IMR-90 (cell line): ENCODE measurements at regions not wholly inside any gene's neighbourhood (a gene's known extent, or its start where the extent isn't known, plus 50 kb on each side); places are given as distances from the start of the nearest gene placed in this dataset.

Experiments
- ATAC-seq: fragments of 200-7000 bp; cut with Tn5 transposase; 2 replicates; pipeline ENCODE4 v1.9.1; 2020; ENCODE audit warnings: low read depth, mild to moderate bottlenecking, moderate library complexity
- BruUV-seq: library from RNA; stranded (reverse); fragments of 400-500 nt; replicated peaks from 2 replicates; lab custom pipeline; 2021; lab: Mats Ljungman, UMichigan
- CTCF ChIA-PET: fragments of 300-600 bp; formaldehyde crosslinking; extraction: SDS; loops from one replicate; lab custom pipeline; 2021; ENCODE audit warnings: antibody characterized with exemption; lab: Yijun Ruan, JAX
- POLR2A ChIA-PET: fragments of 300-600 bp; sonication (Branson Sonifier 250); formaldehyde crosslinking; loops from one replicate; lab custom pipeline; 2022; ENCODE audit warnings: antibody characterized with exemption; ENCODE audit not compliant: unreplicated experiment; lab: Charles Lee
- DNase-seq: peaks from one replicate; pipeline ENCODE4 v3.0.0; 2013
- H2AFZ ChIP-seq: replicated peaks from 2 replicates; pipeline ENCODE3; 2013; ENCODE audit warnings: low read length, mild to moderate bottlenecking; ENCODE audit not compliant: poor library complexity
- H2AK5ac ChIP-seq: 2 replicates; pipeline ENCODE4 v1.6.1; 2013; ENCODE audit warnings: low read depth, low read length, inconsistent platforms
- H2AK9ac ChIP-seq: replicated peaks from 2 replicates; pipeline ENCODE3; 2013; ENCODE audit warnings: mild to moderate bottlenecking, low read depth, low read length, moderate library complexity; ENCODE audit not compliant: poor library complexity
- H2BK120ac ChIP-seq: 2 replicates; pipeline ENCODE4 v1.6.1; 2013; ENCODE audit warnings: low read depth, low read length, inconsistent platforms
- H2BK15ac ChIP-seq: 3 replicates; pipeline ENCODE4 v1.6.1; 2013; ENCODE audit warnings: low read depth, low read length, inconsistent platforms
- H2BK20ac ChIP-seq: 2 replicates; pipeline ENCODE4 v1.6.1; 2013; ENCODE audit warnings: low read depth, mild to moderate bottlenecking, inconsistent platforms, low read length, moderate library complexity
- H2BK5ac ChIP-seq: 2 replicates; pipeline ENCODE4 v1.6.1; 2013; ENCODE audit warnings: mild to moderate bottlenecking, low read depth, low read length, inconsistent platforms; ENCODE audit not compliant: poor library complexity, severe bottlenecking
- H3K14ac ChIP-seq: replicated peaks from 2 replicates; pipeline ENCODE4 v1.6.1; 2013; ENCODE audit warnings: low read depth, low read length, inconsistent platforms
- H3K18ac ChIP-seq: 2 replicates; pipeline ENCODE4 v1.6.1; 2013; ENCODE audit warnings: low read depth, low read length, control low read depth
- H3K23ac ChIP-seq: 2 replicates; pipeline ENCODE4 v1.6.1; 2013; ENCODE audit warnings: low read depth, low read length, inconsistent platforms
- H3K27ac ChIP-seq: 2 replicates; pipeline ENCODE4 v1.5.1; 2013; ENCODE audit warnings: mild to moderate bottlenecking, control low read depth, low read length; ENCODE audit not compliant: insufficient read depth
- H3K27me3 ChIP-seq: 2 replicates; pipeline ENCODE4 v1.6.1; 2013; ENCODE audit warnings: low read length; ENCODE audit not compliant: control insufficient read depth, insufficient read depth
- H3K36me3 ChIP-seq: 2 replicates; pipeline ENCODE4 v1.6.1; 2013; ENCODE audit warnings: low read length, mixed read lengths; ENCODE audit not compliant: control insufficient read depth, insufficient read depth
- H3K4ac ChIP-seq: 2 replicates; pipeline ENCODE4 v1.6.1; 2013; ENCODE audit warnings: low read depth, low read length, inconsistent platforms
- H3K4me1 ChIP-seq: 2 replicates; pipeline ENCODE4 v1.6.1; 2013; ENCODE audit warnings: low read length, mixed read lengths; ENCODE audit not compliant: control insufficient read depth, insufficient read depth
- H3K4me2 ChIP-seq: 2 replicates; pipeline ENCODE4 v1.6.1; 2013; ENCODE audit warnings: low read depth, mild to moderate bottlenecking, control low read depth, low read length, moderate library complexity
- H3K4me3 ChIP-seq: 2 replicates; pipeline ENCODE4 v1.5.1; 2013; ENCODE audit warnings: low read depth, mild to moderate bottlenecking, control low read depth, low read length, moderate library complexity; ENCODE audit not compliant: insufficient read depth
- H3K56ac ChIP-seq: 2 replicates; pipeline ENCODE4 v1.6.1; 2013; ENCODE audit warnings: low read length, inconsistent platforms; ENCODE audit not compliant: insufficient read depth; ENCODE audit errors: extremely low read depth
- H3K79me1 ChIP-seq, 2 experiments: 2 replicates each; pipeline ENCODE4 v1.6.1; 2013; ENCODE audit warnings: low read length in 2 of 2, inconsistent platforms in 1 of 2, low read depth in 1 of 2
- H3K9ac ChIP-seq: 2 replicates; pipeline ENCODE4 v1.6.1; 2013; ENCODE audit warnings: low read depth, low read length, control low read depth
- H3K9me1 ChIP-seq: 2 replicates; pipeline ENCODE4 v1.6.1; 2013; ENCODE audit warnings: low read length, inconsistent platforms; ENCODE audit not compliant: insufficient read depth
- H3K9me3 ChIP-seq: 2 replicates; pipeline ENCODE4 v1.6.1; 2013; ENCODE audit warnings: low read length; ENCODE audit not compliant: control insufficient read depth, insufficient read depth
- H4K20me1 ChIP-seq: 2 replicates; pipeline ENCODE4 v1.6.1; 2013; ENCODE audit warnings: low read length, inconsistent platforms; ENCODE audit not compliant: insufficient read depth
- H4K5ac ChIP-seq: 2 replicates; pipeline ENCODE4 v1.6.1; 2013; ENCODE audit warnings: mild to moderate bottlenecking, low read depth, low read length, control low read depth
- H4K8ac ChIP-seq, 2 experiments: 2 replicates each; pipeline ENCODE4 v1.6.1; 2013; ENCODE audit warnings: low read depth in 2 of 2, low read length in 2 of 2, control low read depth in 1 of 2, inconsistent platforms in 1 of 2
- H4K91ac ChIP-seq: 2 replicates; pipeline ENCODE4 v1.6.1; 2013; ENCODE audit warnings: low read depth, low read length, inconsistent platforms; ENCODE audit not compliant: insufficient read depth
- ELK1 ChIP-seq: fragments of 150-350 bp; IDR thresholded peaks from 2 replicates; pipeline ENCODE4 v1.6.1; 2016; ENCODE audit warnings: low read depth, mild to moderate bottlenecking, low read length, moderate library complexity, borderline replicate concordance
- RAD21 ChIP-seq: IDR thresholded peaks from 2 replicates; pipeline ENCODE4 v1.6.1; 2012; ENCODE audit warnings: low read length, improper control_type of control experiment
- SMC3 ChIP-seq: fragments of 150-350 bp; IDR thresholded peaks from 2 replicates; pipeline ENCODE4 v1.6.1; 2016; ENCODE audit warnings: low read depth, mild to moderate bottlenecking, antibody characterized with exemption, low read length, moderate library complexity
- WGBS, 2 experiments: methylation state at CpG; one replicate each; pipeline versions ENCODE4 v1.1.5 to v1.1.7; 2013; ENCODE audit warnings: missing lambda C conversion rate in 2 of 2; ENCODE audit not compliant: insufficient read length in 1 of 2; ENCODE audit errors: extremely low coverage in 2 of 2; 5-methylcytosine and 5-hydroxymethylcytosine counted together
- dilution Hi-C: fragments of 300-500 bp; cut with HindIII; formaldehyde crosslinking; loops from one replicate; pipeline ENCODE4 v1.14.3; 2018; ENCODE audit warnings: low sequenced_read_pairs; ENCODE audit not compliant: unreplicated experiment
- in situ Hi-C: fragments of 300-500 bp; cut with MboI; formaldehyde crosslinking; loops from 3 replicates; pipeline ENCODE4 v1.14.3; 2019; ENCODE audit warnings: low sequenced_read_pairs, inconsistent platforms, mixed read lengths
- intact Hi-C: fragments of 100-400 bp; cut with micrococcal nuclease; formaldehyde crosslinking; loops from 2 replicates; pipeline ENCODE4 v1.10.0; 2022

- Histone ChIP-seq H4K5ac (no peak overlapping the region), H2BK120ac (no peak overlapping the region), H3K4me3 (no peak overlapping the region), H3K9me1 (no peaks in the 10 kb centered on the region), H3K4me1 (no peaks in the 10 kb centered on the region), H3K9me3 (no peaks in the 10 kb centered on the region), H3K18ac (no peak overlapping the region), H3K9ac (no peak overlapping the region), H2BK5ac (no peak overlapping the region), H2AK5ac (no peak overlapping the region), H3K14ac (no peak overlapping the region), H3K27ac (no peak overlapping the region), H3K79me1 (no peaks in the 10 kb centered on the region), H3K36me3 (no peaks in the 10 kb centered on the region), H3K27me3 (no peaks in the 10 kb centered on the region), H2AK9ac (no peak overlapping the region), H2BK15ac (no peak overlapping the region), H2BK20ac (no peak overlapping the region), H4K91ac (no peak overlapping the region), H3K23ac (no peak overlapping the region), H3K4ac (no peak overlapping the region), H3K4me2 (no peak overlapping the region), H4K8ac (no peak overlapping the region), H4K20me1 (no peaks in the 10 kb centered on the region), H2AFZ (no peak overlapping the region), H3K56ac (no peak overlapping the region)
- no TSS peak for BruUV-seq
- in situ Hi-C loops (no loop called here), intact Hi-C loops (no loop called here), dilution Hi-C loops (no loop called here)
- no peak for ATAC-seq
- DNase-seq, result no peak
- TF ChIP-seq RAD21 (no peak), SMC3 (no peak), ELK1 (no peak)
- ChIA-PET POLR2A (no interaction called here), CTCF (no interaction called here)
- WGBS, 2 experiments, result no CpG with 5 or more reads among the region's 1 CpG
Measured at GRCh38 chr9:7704543-7704942, 95.0 kb downstream of the DMAC1 start.
